HG03571 (cell line): ENCODE measurements at regions not wholly inside any gene's neighbourhood (a gene's known extent, or its start where the extent isn't known, plus 50 kb on each side); places are given as distances from the start of the nearest gene placed in this dataset.
"Not testable (repeated sequence)": the region's sequence is repeated elsewhere in the genome, so short reads cannot be mapped to it uniquely, and the experiment has no call there.

Source experiments
- ATAC-seq: cut with Tn5 transposase; IDR thresholded peaks from one replicate; pipeline ENCODE4 v1.9.1; 2021; ENCODE audit not compliant: unreplicated experiment

DNA sequence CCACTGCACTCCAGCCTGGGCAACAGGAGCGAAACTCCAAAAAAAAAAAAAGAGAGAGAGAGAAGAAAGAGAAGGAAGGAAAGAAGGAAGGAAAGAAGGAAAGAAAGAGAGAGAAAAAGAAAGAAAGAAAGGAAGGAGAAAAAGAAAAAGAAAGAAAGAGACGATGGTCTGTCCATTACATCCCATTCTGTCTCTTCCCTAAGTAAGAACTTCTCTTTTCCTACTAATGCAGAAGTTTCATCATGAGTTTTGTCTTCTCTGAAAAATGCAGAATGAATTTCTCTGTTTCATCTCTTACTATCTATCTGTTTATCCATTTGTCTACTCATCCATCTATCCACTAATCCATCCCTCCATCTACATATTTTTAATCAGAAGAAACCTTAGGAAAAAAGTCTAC is 94.9 kb upstream of the MED13 start:
- no peak for ATAC-seq

DNA sequence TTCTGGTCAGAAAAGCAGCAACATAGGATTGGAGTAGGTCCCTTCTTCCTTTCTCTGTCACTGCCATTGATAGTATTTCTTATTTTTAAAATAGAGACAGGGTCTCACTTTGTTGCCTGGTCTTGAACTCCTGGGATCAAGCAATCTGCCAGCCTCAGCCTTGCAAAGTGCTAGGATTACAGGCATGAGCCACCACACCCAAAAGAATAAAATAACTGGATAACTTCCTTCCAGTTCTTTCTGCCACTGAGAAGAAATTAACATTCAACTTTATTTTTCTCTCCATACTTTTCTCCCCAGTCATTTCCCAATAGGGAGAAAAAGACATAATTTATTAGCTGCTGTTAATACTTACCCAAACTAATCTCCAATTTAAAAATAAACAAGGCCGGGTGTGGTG is 91.9 kb upstream of the MED13 start:
- no peak for ATAC-seq

DNA sequence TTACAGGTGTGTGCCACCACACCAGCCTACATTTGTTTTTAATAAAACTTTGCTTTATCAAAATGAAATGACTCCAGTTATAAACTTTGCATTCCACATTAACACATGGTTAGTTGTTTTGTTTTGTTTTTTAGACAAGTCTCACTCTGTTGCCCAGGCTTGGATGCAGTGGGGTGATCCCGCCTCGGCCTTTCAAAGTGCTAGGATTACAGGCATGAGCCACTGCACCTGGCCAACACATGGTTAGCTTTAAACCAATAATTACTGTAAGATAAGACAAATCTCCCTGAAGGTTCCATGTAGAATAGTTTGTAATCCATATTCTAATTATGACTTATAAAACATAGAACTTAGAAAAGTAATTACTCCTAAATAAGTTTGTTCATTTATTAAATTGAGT is 89.8 kb upstream of the MED13 start:
- ATAC-seq: no peak

DNA sequence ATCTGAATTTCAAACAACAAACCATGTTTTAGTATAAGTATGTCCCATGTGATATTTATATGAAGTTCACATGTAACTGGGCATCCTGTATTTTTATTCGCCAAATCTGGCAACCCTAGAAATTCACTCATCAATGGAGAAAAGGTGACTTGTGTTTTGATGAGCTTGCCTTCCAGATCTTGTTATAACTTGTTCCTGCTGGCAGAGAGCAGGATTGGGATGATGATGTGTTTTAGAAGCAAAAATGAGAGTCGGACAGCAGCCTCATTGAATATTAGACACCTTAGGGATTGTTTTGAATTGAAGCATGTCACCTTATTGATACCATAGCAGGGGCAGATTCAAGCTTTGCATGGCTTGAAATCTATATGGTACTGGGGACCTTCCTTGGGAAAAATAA is 85.4 kb upstream of the MED13 start:
- ATAC-seq: no peak

DNA sequence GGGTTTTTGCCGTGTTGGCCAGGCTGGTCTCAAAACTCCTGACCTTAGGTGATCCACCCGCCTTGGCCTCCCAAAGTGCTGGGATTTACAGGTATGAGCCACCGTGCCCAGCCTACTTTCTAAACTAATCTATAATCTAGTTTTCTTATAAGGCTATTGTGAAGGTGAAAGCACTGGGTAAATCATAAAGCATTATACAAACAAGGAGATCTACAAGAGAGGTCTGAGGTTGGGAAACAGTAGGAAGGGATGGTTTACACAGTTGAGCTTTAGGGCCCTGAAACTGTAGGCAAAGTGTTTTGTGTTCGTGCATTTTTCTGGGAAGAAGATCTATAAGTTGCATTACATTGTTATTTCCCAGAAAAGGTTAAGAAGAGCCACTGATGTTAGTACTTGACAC is 84.9 kb upstream of the MED13 start:
- ATAC-seq: no peak

DNA sequence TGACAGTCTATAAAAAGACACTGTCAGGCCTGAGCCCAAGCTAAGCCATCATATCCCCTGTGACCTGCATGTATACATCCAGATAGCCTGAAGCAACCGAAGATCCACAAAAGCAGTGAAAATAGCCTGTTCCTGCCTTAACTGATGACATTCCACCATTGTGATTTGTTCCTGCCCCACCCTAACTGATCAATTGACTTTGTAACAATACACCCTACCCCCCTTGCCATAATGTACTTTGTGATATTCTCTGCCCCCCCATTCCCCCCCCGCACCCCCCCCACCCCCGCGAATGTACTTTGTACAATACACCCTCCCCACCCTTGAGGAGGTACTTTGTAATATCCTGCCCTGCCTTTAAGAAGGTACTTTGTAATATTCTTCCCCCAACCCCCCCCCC is 82.2 kb upstream of the MED13 start:
- ATAC-seq: no peak

DNA sequence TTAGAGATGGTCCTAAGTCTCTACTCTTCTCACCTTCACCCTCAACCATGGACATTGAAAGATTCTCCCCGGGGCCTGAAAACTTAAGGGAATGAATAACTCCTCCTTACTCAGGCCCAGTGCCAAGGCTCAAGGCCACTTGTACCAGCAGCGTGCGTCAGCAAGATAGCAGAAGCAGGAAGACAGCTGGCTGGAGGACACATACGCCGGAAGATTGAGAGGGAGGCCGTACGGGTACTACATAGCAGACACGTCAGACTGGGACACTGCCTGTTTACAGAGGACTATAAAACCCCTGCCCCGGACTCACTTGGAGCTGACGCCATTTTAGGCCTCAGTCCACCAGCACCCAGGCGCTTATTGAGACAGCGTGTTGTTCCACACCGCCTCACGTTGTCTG is 75.8 kb upstream of the MED13 start:
- ATAC-seq: no peak

DNA sequence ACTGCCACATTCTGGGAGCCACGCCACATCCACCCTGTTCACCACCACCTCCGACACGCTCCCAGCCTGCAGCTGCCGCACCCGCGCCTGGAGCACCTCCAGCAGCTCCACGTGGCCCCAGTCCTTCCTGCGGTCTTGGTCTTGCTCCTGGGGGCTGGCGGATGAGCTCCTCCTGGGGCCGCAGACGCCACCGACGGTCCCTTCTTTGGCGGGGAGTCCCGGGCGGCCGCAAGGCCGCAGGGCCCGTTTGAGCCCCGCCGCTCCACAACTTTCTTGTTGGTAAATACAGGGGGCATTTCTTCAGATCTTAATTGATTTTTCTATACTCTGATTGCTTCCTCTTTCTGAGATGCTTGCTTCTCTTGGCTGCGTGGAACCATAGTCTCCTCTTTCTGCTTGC is 75.3 kb upstream of the MED13 start:
- no peak for ATAC-seq

DNA sequence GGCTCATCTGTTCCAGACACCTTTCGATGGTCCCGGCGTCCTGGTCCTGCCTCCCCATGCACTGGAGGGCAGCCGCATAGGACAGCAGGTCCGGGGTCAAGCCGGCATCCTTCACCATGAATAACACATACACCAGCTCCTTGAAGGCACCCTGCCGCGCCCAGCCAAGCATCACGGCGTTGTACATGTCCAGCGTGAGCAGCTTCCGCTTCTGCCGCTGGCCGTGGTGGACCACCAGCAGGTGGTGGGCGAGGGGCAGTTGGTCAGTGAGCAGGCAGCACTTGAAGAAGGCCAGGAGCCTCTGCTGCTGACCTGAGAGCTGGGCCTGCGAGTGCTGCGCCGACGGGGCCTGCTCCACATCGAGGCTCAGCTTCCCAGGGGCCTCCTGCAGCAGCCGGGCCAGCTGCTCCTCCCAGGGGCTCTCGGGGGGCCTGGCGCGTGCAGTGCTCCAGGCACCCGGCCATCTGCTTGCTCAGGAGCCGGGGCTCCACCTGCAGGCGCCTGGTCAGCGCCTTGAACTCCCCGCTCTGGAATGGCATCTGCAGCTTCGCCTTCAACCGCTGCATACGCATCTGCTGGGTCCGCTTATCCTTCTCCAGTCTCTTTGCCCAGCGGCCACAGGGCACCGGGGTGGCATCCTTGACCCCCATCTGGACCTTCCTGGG is 74.7 kb upstream of the MED13 start:
- ATAC-seq: not testable (repeated sequence)

DNA sequence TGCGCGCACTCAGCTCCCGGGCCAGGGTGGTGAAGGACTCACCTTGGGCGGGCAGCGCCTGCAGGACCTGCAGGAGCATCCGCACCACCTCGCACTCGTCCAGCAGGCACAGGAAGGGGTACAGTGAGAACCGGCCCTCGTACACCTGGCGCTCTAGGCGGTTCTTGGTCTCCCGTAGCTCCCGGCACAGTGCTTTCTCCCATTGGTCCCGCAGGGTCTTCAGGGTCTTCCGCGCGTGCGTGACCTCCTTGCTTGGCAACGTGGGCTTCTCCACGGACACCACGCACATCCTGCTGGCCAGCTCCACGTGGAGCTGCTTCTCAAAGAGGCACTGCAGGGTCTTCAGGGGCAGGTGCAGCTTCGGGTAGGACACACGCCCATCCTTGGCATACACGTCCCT is 74.1 kb upstream of the MED13 start:
- no peak for ATAC-seq

DNA sequence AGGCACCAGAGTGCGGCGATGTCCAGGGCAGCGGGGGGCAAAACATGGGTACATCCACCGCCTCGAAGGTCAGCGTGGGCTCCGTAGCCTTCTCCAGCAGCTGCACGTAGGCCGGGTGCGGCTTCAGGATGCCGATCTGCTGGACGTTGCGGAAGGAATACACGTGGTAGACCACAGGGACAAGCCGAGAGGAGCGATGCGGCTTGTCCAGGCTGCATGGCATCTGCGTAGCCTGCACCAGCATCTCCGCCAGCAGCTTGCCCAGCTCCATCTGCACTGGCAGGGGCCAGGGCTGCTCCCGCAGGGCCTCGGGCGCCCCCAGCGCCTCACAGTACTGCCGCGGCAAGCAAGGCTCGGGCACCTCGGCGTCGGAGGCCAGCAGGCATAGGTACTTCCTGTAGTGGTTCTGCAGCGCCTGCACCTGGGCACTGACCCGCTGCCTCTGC is 73.6 kb upstream of the MED13 start:
- ATAC-seq: not testable (repeated sequence)

DNA sequence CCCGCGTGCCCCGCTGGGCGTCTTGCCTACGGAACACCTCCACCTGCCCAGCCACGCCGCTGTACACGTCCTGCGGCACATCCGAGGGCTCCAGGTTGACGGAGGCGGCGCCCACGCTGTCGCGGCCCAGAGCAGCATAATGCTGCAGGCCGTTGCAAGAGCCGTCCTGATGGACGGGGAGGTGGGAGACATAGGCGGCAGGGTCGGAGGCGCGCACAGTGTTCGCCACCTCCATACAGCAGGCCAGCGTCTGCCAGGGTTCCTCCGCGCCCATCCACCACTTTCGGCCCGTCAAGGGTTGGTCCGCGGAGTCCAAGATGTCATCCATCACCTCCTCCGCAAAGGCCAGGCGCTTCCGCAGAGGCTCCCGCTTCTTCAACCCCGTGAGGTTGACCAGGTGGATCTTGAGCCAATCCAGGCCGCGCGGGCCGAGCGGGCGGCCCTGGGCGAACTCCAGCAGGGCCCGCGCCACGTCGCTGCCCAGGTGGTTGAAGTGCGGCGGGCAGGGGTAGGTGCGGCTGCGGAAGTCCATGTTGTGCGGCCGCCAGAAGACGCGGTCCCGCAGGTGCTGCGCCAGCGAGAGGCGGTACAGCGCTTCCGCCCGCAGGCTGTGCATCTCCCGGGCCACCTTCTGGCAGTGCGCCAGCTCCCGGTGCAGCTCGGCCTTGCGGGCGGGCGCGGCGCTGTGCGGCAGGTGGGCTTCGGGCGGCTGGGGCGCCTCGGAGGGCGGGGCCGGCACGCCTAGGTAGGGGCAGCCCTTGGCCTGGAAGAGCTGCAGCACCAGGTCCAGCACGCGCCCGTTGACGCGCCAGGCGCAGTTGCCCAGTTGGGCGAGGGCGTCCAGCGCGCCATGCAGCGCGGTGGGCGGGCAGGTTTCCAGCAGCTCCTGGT is 72.9 kb upstream of the MED13 start:
- not testable (repeated sequence) for ATAC-seq

DNA sequence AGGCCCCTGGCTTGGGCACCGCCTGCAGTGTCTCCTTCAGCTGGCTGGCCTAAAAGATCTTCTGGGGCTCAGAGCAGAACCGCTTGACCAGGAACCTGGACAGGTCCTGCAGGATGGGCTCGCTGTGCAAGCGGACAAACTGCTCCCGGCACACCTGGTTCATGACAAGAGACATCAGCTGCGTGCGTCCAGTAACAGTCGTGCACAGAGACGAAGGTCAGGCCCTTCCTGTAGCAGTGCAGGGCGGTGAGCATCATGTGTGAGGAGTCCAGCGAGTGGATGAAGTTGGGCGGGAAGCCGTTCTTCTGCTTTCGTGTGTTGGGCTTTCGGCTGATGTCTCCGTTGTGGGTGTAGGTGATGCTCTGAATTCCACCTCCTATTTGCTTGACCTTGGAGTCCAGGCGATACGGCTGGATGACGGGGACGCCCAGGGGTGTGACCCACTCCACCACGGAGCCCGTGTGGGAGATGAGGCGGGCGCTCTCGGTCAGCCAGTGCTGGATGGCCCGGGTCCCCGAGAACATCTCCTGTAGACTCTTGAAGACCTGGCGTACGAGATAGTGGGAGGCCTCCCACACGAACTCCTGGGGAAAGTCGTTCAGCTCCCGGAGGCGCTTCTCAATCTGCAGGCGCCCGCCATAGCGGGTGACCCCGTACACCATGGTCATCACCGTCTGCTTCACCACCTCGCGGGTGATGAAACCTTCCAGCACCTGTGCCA is 72.1 kb upstream of the MED13 start:
- ATAC-seq: not testable (repeated sequence)

DNA sequence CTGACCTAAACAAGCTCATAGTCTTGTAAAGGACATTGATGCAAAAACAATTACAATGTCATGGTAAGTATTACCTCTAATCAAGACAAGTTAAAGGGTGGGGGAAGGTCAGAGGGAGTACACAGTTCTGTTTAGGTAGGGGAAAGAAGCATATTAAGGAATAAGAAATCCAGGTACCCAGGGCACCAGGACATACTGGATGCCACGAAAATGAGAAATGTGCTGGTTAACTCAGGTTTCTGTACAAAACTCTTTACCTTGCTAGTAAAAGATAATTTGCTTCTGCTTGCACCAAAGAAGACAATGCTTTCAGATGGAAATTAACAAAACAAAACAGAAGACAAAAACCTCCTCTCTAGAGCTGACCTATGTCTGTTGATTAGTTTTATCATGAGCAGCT is 70.7 kb upstream of the MED13 start:
- ATAC-seq: no peak

DNA sequence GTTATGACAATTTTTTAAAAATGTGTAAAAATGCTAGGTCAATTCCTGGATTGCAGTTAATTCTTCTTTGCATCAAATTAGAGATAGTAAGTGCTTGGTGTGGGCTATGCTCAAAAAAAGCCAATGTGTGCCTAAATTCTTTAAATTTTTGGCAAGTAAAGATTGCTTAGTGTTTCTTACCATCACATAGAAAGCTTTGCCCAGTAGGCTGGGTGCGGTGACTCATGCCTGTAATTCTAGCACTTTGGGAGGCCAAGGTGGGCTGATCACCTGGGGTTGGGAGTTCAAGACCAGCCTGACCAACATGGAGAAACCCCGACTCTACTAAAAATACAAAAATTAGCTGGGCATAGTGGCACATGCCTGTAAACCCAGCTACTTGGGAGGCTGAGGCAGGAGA is 70.0 kb upstream of the MED13 start:
- not testable (repeated sequence) for ATAC-seq

DNA sequence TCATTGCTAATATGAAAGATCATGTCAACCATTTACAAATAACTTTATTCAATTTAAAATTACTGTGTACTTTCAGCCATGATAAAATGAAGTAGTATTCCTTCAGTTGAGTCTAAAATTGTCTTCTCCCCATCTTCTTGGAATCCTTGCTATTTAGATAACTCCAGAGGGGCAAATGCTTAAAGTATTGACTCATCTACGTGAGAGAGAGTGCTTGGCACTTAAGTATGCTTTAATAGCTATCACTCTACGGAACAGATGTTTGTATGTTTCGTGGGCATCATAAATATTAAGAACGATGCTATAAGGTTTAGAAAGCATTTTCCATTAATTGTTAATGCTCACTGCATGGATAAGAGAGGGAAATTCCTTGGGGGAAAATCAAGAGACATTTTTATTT is 69.3 kb upstream of the MED13 start:
- ATAC-seq: no peak

DNA sequence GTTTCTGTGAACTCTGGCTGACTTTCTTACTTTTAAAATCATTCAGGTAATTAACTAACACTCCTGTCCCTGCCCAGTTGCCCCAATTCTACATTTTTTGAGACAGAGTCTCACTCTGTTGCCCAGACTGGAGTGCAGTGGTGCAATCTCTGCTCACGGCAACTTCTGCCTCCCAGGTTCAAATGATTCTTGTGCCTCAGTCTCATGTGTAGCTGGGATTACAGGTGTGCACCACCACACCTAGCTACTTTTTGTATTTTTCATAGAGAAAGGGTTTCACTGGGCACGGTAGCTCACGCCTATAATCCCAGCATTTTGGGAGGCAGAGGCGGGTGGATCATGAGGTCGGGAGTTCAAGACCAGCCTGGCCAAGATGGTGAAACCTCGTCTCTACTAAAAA is 66.2 kb upstream of the MED13 start:
- not testable (repeated sequence) for ATAC-seq

DNA sequence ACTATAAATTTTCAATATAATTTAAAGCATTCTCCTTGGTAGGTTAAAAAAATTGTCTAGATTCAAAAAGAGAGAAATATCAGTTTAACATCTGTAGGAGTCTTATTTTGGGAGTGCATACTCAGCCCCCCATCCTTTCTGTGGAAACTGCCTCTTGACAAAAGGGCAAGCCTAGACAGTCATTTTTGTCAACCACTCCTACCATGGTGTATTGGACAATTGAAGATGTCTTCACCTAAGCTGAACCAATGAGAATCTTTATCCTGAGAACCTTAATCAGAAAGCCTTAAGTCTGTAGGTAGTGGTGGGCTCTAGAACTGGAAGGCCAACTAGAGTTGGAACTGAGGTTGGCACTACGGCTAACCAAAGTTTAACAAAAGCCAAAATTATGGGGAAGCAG is 65.7 kb upstream of the MED13 start:
- ATAC-seq: no peak

DNA sequence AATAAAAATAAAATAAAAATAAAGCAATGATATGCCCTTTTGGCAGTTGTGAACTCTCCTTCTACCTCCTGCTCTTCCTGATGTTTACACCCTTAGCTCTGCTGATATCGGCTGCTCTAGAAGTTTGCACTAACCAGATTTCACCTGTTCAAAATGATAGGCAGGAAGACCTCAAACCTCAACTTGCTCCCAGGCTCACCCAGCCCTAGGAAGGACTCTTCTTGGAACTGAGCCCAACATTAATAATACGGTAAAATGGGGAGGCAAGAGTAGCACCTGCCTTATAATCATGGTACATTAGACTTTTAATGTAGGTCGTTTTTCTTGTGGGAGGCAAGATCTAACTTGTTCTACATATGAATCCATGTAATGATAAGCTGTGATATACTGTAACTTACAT is 61.2 kb upstream of the MED13 start:
- no peak for ATAC-seq

DNA sequence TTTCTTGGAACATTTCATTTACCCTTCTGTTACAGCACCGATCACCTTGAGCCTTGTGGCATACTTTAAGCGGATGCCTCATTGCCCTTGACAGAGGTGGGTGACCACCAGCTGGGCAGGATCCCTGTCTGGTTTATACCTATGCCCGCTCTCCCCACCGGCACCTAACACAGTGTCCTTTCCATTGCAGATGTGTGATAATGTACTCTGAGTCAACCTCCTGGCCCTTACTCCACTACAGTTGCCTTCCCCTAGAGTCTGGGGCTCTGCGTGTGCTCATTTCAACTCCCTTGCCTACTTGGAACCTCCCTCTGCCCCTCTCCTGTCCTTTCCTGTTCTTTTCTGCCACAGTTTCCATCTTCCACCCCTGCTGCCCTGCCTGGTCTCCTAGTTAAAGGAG is 60.2 kb upstream of the MED13 start:
- no peak for ATAC-seq

DNA sequence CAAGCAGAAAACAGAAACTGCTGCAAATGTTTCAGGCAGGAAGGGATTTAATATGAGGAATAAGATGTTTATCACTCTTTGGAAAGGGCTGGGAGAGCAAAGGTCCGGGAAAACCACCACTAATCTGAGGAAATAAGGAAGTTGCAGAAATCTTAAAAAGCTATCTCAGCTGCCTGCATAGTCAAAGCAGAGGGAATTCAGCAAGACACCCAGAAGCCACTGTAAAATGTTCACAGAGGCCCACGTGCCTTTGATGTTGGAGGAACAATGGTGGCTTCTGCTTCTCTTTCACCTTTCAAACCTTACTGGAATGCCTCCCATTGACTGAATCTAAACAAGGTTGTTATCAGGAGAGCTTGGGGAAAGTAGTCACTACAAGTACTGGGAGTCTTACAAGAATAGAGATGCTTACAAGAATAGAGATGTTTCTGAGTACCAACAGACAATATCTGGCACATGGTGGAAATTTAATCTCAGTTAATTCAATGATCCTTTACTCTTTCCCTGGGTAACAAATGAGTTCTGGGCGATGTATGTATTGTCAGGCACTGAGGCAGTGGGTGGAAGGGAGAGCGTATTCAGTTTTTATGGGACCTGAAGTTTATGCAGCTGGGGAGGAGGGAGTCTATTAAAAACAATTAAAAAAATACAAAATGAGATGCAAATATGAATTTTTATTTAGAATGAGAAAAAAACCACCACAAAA is 56.1 kb upstream of the MED13 start:
- ATAC-seq: no peak
